ENCODE measurements at regions not wholly inside any gene's neighbourhood (a gene's known extent, or its start where the extent isn't known, plus 50 kb on each side); places are given as distances from the start of the nearest gene placed in this dataset.

DNA sequence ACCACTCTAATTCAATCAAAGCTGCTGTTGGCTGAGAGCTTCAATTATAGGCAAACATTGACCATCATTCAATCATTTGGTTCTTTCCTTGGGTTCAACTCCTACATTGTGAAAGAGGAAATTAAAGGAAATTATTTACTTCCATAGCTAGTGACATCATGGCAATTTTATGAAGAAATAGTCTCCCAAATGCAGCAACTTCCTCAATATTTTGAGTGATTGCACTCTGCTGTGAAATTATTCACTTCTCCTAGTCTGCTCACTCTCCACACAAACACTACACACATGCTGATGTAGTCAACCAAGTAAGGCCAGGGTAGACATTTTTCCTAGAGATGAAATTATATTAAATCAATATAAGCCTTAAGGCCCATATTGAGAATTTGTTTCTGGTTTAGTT is 86.7 kb upstream of the NCKAP5 start:
- ChIA-PET POLR2A (no interaction called here), CTCF (ENCODE audit: unreplicated experiment) (no interaction called here)
- intact Hi-C loops (cut with micrococcal nuclease; ENCODE audit: unreplicated experiment), result no loop called here

DNA sequence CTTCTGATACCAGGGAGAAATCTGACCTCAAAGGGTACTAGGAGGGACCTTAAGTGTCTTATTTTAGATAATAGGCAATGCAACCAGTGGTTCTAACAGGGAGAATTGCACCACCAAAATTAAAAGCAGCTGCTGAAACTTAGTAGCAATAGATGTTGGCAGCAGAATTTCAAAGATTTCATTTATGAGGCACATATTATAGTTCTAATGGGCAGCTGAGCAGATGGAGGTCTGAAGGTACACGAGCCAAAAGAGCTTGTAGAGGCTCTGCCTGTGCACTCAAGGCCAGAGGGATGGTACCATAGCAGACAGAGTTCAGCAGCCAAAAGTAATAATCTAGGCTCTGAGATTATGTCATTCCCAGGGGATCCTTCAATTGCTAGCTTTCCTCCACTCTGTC is 87.3 kb upstream of the NCKAP5 start:
- ChIA-PET CTCF (ENCODE audit: unreplicated experiment) (no interaction called here), POLR2A (interaction anchor here (0.7 kb wide), 1 partner anchor 448 kb away, joined by 3 read pairs; no protein-coding TSS in a partner anchor)
- no peak for TF ChIP-seq CTCF (conservative IDR thresholded peaks at IDR 0.05; ENCODE audit: low read length)
- no peak for TF ChIP-seq EZH2phosphoT487 (IDR thresholded peaks at IDR 0.05; ENCODE audit: borderline replicate concordance, low read depth, low read length)

More for the DNA sequence above, 86.7 kb upstream of the NCKAP5 start:
- Histone ChIP-seq H3K4me2 (ENCODE audit: low read length) (no peak overlapping the region), H3K4me3 (ENCODE audit: low read depth, low read length, poor library complexity, severe bottlenecking) (no peak overlapping the region), H4K20me1 (ENCODE audit: insufficient read depth, low read length) (no peaks in the 10 kb centered on the region), H3K27ac (ENCODE audit: low read depth, low read length, poor library complexity, severe bottlenecking) (no peak overlapping the region), H2AFZ (ENCODE audit: low read length) (no peak overlapping the region), H3K9me3 (ENCODE audit: low read length) (no peaks in the 10 kb centered on the region), H3K4me1 (ENCODE audit: insufficient read depth, low read length, poor library complexity, severe bottlenecking) (no peaks in the 10 kb centered on the region), H3K36me3 (ENCODE audit: insufficient read depth, low read length) (no peaks in the 10 kb centered on the region), H3K9me2 (ENCODE audit: insufficient read depth, low read length) (no peaks in the 10 kb centered on the region), H3K79me2 (ENCODE audit: insufficient read depth, low read depth, low read length) (no peaks in the 10 kb centered on the region)
- TF ChIP-seq EZH2phosphoT487 (IDR thresholded peaks at IDR 0.05; ENCODE audit: borderline replicate concordance, low read depth, low read length) (no peak), CTCF (conservative IDR thresholded peaks at IDR 0.05; ENCODE audit: low read length) (no peak)
- DNase-seq (ENCODE audit: low spot score), result no peak
- no TSS peak for BruUV-seq (replicated peaks)

GRCh38 chr2:133657591-133657990 is 89.3 kb upstream of the NCKAP5 start:
- no peak for DNase-seq (ENCODE audit: low spot score)
- Histone ChIP-seq H3K9me2 (ENCODE audit: insufficient read depth, low read length) (no peaks in the 10 kb centered on the region), H2AFZ (ENCODE audit: low read length) (no peak overlapping the region), H3K4me2 (ENCODE audit: low read length) (no peak overlapping the region), H3K27ac (ENCODE audit: low read depth, low read length, poor library complexity, severe bottlenecking) (no peak overlapping the region), H3K4me1 (ENCODE audit: insufficient read depth, low read length, poor library complexity, severe bottlenecking) (no peaks in the 10 kb centered on the region), H3K4me3 (ENCODE audit: low read depth, low read length, poor library complexity, severe bottlenecking) (no peak overlapping the region), H4K20me1 (ENCODE audit: insufficient read depth, low read length) (no peaks in the 10 kb centered on the region), H3K36me3 (ENCODE audit: insufficient read depth, low read length) (no peaks in the 10 kb centered on the region), H3K79me2 (ENCODE audit: insufficient read depth, low read depth, low read length) (no peaks in the 10 kb centered on the region), H3K9me3 (ENCODE audit: low read length) (no peaks in the 10 kb centered on the region)
- TF ChIP-seq CTCF (conservative IDR thresholded peaks at IDR 0.05; ENCODE audit: low read length) (no peak), EZH2phosphoT487 (IDR thresholded peaks at IDR 0.05; ENCODE audit: borderline replicate concordance, low read depth, low read length) (no peak)
- no TSS peak for BruUV-seq (replicated peaks)
- intact Hi-C loops (cut with micrococcal nuclease; ENCODE audit: unreplicated experiment), result no loop called here
- CTCF ChIA-PET (ENCODE audit: unreplicated experiment), result no interaction called here
- POLR2A ChIA-PET, result no interaction called here

More for the DNA sequence above, 87.3 kb upstream of the NCKAP5 start:
- H3K4me1 ChIP-seq (ENCODE audit: insufficient read depth, low read length, poor library complexity, severe bottlenecking), result no peaks in the 10 kb centered on the region
- H3K9me3 ChIP-seq (ENCODE audit: low read length), result no peaks in the 10 kb centered on the region
- H3K36me3 ChIP-seq (ENCODE audit: insufficient read depth, low read length), result no peaks in the 10 kb centered on the region
- intact Hi-C loops (cut with micrococcal nuclease; ENCODE audit: unreplicated experiment), result no loop called here
- no peak overlapping the region for H2AFZ ChIP-seq (ENCODE audit: low read length)
- H3K4me3 ChIP-seq (ENCODE audit: low read depth, low read length, poor library complexity, severe bottlenecking), result no peak overlapping the region
- BruUV-seq (replicated peaks), result no TSS peak
- H3K4me2 ChIP-seq (ENCODE audit: low read length), result no peak overlapping the region
- DNase-seq (ENCODE audit: low spot score), result no peak
- H3K9me2 ChIP-seq (ENCODE audit: insufficient read depth, low read length), result no peaks in the 10 kb centered on the region
- no peaks in the 10 kb centered on the region for H4K20me1 ChIP-seq (ENCODE audit: insufficient read depth, low read length)
- no peak overlapping the region for H3K27ac ChIP-seq (ENCODE audit: low read depth, low read length, poor library complexity, severe bottlenecking)
- no peaks in the 10 kb centered on the region for H3K79me2 ChIP-seq (ENCODE audit: insufficient read depth, low read depth, low read length)
